AG09319 (cell line): ENCODE measurements at regions not wholly inside any gene's neighbourhood (a gene's known extent, or its start where the extent isn't known, plus 50 kb on each side); places are given as distances from the start of the nearest gene placed in this dataset.

Experiments
- DNase-seq: peaks from one replicate; pipeline ENCODE4 v3.0.0-alpha.2; 2010; ENCODE audit warnings: low read depth; ENCODE audit errors: extremely low read depth
- CTCF ChIP-seq: IDR thresholded peaks from 2 replicates; pipeline ENCODE4 v1.5.1; 2011; ENCODE audit warnings: low read depth, mild to moderate bottlenecking, inconsistent platforms, low read length, moderate library complexity

DNA sequence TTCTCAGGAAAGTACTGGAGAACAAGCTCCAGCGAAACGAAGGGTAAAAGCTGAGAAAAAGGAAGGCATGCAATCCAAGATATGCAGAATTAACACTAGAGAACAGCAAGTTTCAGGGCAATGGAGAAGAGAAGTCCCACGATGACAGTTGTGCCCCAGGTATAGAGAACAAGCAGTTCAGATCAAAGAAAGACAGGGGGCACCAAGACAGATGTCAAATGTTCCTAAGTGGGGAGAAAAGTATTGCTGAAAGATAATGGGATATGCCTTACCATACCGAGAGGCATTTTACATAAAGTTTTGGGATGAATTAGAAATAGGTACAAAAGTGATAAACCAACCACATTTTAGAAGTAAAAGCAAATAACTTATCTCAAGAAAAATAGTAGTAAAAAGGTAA is 79.1 kb upstream of the UBE2E3 start:
- no peak for DNase-seq

GRCh38 chr2:180893752-180894151 is 86.7 kb upstream of the UBE2E3 start:
- TF ChIP-seq CTCF: no peak
- DNase-seq: no peak

More for the DNA sequence above, 79.1 kb upstream of the UBE2E3 start:
- no peak for TF ChIP-seq CTCF

GRCh38 chr2:180892091-180892490 is 88.3 kb upstream of the UBE2E3 start:
- TF ChIP-seq CTCF: no peak
- DNase-seq: no peak

- no peak for TF ChIP-seq CTCF
- DNase-seq: no peak
These were observed 89.0 kb upstream of the UBE2E3 start for GRCh38 chr2:180891360-180891759.

DNA sequence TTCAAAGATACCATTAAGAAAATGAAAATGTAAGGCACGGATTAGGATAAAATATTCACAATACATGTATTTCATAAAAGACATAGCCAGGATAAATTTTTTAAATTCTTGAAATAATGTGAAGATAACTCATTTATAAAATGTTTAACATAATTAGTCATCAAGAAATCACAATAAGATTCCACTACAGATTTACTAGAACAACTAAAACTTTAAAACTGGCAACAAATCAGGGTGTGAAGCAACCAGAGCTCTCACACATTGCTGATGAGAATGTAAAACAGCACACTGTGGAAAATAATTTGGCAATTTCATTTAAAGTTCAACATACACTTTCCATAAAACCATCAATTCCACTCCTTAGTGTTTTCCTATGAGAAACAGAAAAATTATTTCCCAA is 89.6 kb upstream of the UBE2E3 start:
- no peak for TF ChIP-seq CTCF
- DNase-seq: no peak

- TF ChIP-seq CTCF: no peak
These were observed 97.4 kb upstream of the UBE2E3 start for GRCh38 chr2:180882959-180883358.

DNA sequence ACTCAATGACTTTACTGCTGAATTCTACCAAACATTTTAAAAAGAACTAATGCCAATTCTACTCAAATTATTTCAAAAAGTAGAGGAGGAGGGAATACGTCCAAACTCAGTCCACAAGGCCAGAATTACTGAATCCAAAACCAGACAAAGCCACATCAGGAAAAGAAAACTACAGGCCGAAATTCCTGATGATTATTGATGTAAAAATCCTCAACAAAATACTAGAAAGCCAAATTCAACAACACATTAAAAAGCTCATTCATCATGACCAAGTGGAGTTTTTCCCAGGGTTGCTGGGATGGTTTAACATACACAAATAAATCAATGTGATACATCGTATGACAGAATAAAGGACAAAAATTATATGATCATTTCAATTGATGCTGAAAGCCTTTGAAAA is 103.9 kb upstream of the UBE2E3 start:
- no peak for DNase-seq
- TF ChIP-seq CTCF: no peak

More at GRCh38 chr2:180882959-180883358, 97.4 kb upstream of the UBE2E3 start:
- no peak for DNase-seq
